GM19438 (cell line): ENCODE measurements at regions not wholly inside any gene's neighbourhood (a gene's known extent, or its start where the extent isn't known, plus 50 kb on each side); places are given as distances from the start of the nearest gene placed in this dataset.
"Not testable (repeated sequence)": the region's sequence is repeated elsewhere in the genome, so short reads cannot be mapped to it uniquely, and the experiment has no call there.

ENCODE experiments used
- ATAC-seq: cut with Tn5 transposase; IDR thresholded peaks from one replicate; pipeline ENCODE4 v1.9.1; 2021; ENCODE audit warnings: low read depth; ENCODE audit not compliant: unreplicated experiment

DNA sequence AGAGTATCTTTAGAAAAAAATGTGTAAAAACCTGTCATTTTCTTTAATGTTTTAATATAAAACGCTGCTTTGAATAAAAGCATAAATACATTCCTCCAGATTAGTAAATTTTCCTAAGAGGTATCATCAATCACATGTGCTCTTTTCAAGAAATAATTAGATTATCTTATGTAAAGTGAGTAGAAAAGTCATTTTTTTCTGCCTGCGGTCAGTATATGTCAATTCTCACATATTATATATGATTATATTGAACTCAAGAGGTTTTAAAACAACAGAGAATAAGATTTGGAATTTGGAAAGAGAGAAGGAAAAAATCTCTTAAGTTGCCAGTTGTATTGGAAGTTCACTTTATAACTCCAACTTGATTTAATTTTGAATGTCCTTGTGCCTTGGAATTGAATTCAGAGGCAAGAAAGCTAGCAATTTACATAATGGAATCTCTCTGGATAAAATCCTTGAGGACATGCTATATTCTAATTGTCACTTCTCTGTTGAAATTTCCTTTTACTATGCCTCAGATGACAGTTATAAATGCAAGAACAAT is 740.1 kb upstream of the SPRY2 start:
- ATAC-seq, result no peak

DNA sequence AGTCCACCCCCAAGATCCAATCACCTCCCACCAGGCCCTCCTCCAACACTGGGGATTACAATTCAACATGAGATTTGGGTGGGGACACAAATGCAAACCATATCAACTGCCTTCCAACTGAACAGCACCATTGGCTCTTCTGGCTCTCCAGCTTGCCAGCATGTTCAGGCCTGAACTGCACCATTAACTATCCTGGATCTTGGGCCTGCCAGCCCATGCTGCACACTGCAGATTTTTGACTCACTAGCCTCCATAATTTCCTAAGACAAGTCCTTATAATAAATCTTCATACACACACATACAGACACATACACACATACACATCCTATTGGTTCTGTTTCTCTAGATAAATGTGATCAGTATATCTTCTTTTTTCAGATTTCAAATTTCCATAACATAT is 737.1 kb upstream of the SPRY2 start:
- ATAC-seq, result no peak

DNA sequence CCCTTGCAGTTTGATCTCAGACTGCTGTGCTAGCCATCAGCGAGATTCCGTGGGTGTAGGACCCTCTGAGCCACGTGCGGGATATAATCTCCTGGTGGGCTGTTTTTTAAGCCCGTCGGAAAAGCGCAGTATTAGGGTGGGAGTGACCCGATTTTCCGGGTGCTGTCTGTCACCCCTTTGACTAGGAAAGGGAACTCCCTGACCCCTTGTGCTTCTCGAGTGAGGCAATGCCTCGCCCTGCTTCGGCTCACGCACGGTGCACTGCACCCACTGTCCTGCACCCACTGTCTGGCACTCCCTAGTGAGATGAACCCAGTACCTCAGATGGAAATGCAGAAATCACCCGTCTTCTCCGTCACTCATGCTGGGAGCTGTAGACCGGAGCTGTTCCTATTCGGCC is 728.9 kb upstream of the SPRY2 start:
- not testable (repeated sequence) for ATAC-seq

DNA sequence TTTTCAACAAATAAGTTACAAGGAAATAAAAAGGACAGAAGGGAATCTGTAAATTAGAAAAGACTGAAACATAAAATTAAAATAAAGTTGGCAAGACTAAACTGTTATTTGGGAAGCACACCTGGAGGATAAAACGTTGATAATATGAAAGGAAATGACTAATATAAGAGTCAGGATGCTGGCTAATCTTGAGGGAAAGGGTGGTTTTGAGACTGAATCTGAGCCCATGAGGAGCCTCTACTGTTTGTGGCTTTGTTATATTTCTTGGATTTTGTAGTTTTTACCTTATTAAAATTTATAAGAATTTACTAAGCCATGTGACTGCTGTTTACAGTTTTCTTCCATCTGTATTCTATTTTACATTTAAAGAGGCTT is 718.0 kb upstream of the SPRY2 start:
- ATAC-seq, result no peak

DNA sequence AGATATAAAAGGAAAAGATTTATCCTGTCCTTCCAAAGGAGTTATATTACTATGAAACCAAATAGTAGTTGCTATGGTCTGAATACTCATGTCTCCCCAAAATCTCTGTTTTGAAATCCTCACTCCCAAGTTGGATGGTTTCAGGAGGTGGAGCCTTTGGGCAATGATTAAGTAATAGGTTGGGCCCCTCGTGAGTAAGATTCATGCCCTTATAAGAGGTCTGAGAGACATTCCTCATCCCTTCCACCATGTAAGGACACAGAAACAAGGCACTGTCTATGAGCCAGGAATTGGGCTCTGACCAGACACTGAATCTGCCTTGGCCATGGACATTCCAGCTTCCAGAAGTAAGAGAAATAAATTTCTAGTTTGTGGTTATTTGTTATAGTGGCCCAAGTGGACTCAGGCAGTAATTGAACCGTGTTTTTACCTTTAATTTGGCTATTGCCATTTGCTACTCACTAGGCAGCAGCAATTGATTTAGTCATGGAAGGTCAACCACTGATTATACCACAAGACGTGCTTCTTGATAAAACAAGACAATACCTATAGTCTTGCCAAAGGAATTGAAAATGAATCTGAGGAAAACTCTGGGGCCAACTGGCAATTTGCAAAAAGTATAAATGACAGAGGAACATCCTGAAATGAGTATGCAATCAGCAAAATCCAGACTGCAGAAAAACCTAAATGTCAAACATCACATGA is 717.4 kb upstream of the SPRY2 start:
- ATAC-seq, result no peak

DNA sequence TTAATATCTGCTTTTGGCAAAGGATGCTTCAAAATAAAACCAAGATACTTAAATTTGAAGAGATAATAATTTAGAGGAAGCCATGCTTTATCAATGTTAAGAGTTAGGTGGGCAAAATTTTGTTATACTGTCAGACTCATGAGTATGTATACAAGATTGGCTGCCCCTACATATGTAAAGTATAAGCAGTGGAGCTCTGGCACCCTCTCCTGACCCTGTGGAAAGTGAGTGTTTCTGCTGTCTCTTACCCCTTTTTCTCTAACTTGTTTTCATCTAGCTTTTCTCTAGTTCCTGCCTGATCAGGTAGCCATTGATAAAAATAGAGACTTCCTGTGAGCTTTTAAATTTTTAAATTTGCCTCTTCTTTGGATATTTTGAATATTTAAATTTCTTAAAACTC is 710.9 kb upstream of the SPRY2 start:
- no peak for ATAC-seq

DNA sequence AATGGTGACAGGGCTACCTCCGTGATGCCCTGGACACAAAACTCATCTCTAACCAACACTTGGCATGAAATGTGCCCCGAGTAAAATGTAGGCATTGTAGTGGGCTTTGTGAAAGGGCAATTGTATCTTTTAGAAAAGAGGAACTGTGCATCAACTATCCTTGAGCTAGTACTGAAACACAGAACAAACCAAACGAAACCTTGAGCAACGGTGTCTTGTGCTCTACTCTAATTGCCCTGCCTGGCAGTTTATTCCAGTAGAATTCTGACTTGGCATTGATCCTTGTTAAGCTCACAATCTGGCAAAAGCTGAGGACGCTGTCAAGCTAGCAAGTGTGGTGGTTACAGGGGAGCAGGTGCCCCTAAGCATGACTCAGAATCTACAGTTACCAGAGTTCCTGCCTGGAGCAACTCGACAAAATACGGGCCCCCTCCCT is 707.1 kb upstream of the SPRY2 start:
- ATAC-seq, result no peak

DNA sequence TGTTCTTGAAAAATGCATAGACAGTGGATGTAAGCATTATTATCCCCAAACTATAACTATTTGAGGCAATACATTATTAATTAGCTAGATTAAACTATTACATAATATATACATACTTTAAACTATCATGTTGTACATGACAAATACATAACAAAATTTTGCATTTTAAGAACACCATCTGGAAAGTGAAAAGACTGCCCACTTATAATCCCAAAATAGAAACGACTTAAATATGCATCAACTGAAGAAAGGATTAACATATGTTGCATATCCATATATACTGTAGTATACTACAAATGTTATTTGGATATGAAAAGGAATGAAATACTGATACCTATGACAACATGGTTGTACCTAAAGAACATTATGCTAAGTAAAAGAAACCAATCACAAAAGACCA is 700.8 kb upstream of the SPRY2 start:
- no peak for ATAC-seq

DNA sequence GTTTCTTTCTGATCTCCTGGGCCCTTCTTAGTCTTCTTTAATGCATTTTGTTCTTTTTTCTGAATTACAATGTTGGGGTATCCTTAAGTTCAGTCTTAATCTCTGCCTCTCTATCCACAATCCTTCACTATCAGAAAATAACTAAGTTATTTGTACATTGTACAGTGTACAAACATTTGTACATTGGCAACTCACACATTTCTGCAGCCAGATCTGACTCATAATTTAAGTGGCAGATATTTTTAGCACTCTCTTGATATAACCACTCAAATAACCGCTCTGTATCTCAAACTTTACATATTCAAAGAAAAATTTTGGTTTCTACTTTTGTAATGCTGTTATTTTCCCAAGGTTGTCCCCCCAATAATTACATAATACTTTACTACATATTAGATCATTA is 691.1 kb upstream of the SPRY2 start:
- no peak for ATAC-seq

DNA sequence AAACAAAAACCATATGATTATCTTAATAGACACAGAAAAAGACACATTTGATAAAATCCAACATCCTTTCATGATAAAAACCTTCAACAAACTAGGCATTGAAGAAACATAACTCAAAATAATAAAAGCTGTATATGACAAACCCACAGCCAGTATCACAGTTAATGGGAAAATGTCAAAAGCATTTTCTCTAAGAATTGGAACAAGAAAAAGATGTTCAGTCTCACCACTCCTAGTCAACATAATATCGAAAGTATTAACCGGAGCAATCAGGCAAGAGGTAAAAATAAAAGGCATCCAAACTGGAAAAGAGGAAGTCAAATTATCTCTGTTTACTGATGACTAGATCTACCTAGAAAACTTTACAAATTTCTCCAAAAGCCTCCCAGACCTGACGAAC is 684.2 kb upstream of the SPRY2 start:
- no peak for ATAC-seq

DNA sequence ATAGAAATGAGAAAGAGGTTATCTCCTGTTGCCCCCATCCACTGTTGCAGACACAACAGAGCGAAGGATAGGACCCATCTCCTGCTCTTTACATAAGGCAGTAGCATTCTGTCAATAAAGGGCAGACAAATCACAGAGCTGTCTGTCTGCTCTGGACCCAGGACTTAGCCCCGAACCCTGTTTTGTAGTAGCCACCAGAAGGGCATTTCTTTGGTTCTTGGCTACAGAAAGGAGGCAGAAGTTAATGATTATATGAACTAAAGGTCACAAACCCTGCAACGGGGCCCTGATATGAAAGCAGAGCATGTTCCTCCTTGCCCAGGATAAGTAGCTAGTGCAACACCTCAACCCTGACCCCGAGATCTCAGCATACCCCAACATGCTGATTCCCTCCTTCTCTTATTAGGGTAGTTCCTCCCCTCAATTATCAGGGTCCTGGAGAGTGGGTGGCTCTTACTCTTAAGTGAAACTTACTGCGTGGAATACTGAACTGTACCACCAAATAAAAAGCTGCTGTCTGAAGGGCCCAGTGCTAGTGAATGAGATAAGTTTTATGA is 680.4 kb upstream of the SPRY2 start:
- no peak for ATAC-seq

DNA sequence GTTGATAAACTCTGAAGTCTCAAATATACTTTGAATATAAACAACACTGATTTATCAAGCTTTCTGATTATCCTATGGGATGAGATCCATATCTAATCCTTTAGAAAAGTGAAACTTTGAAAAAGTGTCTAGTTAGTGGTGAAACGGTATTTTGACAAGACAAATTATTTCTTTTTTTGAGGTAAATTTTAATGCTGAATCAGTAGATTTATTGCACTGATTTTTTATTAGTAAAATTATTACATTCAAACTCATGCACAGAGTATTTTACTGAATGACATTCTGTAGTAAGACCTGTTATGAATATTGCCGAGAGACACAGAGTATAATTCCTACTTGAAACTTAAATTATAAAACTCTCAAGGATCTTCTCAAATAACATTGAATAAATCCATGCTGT is 679.1 kb upstream of the SPRY2 start:
- ATAC-seq, result no peak

DNA sequence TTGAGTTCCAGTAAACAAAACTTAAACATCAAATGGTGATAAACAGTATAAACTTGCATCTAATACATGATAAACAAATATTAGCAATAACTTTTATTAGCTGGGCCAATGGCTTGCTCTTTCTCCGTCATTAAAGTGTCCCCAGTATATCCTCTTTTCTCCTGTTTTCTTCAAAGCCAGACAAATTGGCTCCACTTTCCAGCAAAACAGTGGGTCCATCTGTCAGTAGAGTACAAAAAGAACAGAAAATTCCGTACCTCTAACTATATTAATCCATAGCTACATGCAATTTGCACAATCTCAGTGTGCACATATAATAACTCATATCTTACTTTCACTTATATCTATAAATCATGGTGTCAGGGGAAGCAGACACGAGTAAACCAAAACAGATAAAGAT is 678.0 kb upstream of the SPRY2 start:
- ATAC-seq, result no peak

DNA sequence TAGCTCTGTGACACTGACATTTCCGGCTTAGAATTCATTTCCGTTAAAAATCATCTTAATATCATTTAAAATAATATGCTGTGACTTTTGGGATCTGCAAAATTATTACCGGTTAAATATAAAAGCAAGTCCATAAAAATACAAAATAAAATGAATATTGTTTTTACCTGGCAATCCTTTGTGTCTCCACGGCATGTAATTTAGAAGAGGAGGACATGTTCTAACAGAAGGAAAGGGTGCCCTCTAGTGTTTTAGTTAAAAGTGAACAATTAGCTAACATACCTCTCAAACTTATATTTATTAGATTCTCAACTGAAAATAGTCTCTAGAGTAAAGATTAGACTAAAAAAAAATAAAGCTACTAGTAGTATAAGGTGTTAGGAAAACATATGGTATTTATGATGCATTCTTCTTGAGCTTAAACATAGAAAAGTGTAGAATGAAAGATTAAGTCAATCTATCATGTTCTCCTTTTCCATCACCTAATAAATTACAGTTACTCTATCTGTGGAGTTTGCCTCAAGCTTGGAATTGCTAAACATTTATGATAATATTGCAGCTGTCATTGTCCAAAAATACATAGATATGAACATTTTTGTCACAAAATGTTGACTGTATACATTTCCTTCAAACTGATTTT is 676.7 kb upstream of the SPRY2 start:
- ATAC-seq, result no peak

DNA sequence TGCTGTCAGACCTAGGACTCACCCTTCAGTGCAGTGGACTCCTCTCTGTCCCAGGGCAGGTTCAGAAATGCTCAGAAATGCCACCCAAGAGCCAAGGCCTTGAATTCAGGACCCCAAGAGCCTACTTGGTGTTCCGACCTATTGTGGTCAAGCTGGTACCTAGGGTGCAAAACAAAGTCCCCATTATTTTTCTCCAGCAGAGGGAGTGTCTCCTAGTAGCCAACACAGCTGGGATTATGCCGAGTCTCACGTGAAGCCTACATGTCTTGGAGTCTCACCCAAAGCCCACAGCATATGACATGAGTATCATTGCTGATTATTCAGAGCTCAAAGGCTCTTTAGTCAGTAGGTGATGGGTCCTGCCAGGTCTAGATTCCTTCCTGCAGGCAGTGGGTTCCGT is 671.1 kb upstream of the SPRY2 start:
- no peak for ATAC-seq

DNA sequence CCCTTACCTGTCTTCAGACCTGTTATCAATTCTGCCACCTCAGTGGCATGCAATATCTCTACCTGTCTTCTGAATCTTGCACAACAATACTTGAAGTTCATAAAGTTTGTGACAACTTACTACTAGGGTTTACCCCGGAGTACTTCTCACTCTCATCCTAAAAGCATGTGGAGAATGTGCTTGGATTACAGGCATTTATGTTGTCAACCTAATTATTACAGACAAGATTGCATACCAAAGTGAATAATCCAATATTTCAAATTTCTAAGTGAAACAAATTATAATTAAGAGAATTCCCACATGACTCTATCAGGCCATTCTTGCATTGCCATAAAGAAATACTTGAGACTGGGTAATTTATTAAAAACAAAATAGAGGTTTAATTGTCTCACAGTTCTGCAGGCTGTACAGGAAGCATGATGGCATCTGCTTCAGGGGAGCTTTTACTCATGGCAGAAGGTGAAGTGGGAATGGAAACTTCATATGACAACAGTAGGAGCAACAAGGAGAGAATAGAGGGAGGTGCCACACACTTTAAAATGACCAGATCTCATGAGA is 661.0 kb upstream of the SPRY2 start:
- no peak for ATAC-seq

DNA sequence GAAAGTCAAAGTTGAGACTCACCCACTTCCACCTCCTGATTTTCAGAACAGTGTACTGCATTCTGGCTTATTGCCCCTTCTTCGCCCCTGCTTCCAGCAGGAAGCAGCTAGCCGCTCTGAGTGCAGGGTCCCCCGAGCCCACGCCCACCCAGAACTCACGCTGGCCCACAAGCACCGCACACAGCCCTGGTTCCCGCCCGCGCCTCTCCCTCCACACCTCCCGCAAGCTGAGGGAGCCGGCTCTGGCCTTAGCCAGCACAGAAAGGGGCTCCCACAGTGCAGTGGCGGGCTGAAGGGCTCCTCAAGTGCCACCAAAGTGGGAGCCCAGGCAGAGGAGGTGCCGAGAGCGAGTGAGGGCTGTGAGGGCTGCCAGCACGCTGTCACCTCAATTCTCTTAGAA is 657.7 kb upstream of the SPRY2 start:
- not testable (repeated sequence) for ATAC-seq

DNA sequence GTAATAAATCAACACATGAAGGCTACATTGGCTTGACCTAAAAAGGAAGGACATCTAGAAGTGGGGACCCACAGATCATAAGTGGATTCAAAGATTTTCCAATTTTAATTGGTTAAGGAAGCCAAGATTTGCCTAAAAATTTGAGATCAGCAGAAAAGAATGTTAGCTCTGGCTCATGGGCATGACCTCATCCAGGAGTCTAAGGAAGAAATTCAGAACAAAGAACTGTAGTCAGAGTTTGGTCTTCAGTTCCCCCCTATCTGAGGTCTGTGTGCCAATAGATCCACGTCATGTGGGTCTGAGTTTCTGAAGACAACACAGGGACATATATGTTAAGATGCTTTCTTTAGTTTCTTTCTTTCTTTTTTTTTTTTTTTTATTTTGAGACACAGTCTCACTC is 648.8 kb upstream of the SPRY2 start:
- ATAC-seq, result no peak

DNA sequence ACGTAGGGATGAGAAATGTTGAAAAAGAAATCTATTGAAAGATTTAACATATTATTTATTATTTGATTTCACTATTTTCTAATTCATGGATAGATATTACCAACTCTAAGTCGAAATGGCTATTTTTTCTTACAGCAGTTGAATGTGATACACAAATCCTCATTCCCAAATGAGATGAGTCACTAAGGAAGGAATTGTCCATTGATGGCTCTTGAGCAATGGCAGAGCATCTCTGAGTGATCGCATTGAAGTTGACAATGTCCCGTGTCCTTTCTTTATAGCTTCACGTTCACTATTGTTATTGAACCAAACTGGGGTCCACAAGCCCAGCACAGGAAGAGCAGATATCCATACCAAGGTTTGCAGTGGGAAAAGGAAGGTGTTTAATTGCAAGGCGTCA is 648.3 kb upstream of the SPRY2 start:
- ATAC-seq, result no peak

DNA sequence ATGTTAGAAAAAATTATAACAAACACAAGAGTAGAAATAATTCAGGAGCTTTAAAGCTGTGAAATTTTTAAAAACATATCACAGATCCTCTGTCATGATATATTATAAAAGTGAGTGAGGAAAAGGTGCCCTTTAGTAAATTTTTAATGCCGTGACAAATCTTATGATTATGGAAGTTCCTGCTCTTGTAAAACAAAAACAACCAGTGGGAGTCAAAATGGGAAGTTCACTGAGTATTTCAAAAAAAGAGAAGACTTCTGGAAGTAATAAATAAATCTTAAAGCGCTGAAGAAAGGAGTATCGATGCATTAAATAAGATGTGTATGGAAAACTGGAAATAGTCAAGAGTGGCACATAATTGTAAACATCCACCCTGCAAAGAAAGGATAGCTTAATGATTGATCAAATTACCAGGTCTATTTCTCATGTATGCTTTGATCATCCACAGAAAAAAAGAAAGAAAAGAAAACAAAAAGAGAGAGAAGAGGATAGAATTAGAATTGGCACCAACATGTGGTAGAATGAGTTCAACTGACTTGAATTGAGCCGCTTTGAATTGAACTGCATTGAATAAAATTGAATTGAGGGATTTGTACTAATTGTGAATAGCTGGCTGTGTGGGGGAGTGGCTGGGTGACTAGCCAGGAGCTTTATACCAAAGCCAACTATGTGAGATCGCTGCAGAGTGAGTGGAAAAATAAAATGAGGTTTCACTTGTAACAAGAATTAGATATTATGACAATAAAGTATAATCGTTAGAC is 647.6 kb upstream of the SPRY2 start:
- no peak for ATAC-seq

DNA sequence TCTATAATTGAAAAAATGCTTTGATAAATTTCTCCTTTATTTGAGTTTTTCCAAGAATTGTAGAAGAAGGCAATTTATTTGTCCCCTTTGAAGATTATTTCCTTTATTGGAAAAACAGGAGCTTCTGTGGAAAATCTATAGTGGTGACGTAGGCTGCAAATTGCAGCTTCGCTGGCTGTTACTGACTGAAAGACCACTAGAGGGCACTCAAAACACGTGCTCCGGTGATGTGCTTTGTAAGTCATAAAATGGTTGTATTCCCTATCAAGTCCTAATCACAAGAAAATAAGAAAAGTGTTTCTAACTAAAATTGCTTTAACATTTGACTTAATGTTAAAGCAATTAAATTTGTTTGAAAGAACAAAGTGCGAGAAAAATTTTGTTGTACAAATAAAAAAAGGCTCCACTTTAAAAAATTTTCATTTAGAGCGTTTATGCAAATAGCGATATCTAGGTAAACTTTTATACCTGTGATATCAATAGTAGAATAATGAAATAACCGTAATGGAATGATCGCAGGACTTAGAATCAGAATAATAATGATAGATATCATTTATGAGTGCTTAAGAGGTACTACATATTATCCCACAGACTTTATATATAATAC is 638.2 kb upstream of the SPRY2 start:
- ATAC-seq, result peak; percentile 75
